Amniotic epithelial cell (primary cell): ENCODE measurements at regions not wholly inside any gene's neighbourhood (a gene's known extent, or its start where the extent isn't known, plus 50 kb on each side); places are given as distances from the start of the nearest gene placed in this dataset.

Source experiments
- DNase-seq: peaks from one replicate; pipeline ENCODE4 v3.0.0-alpha.2; 2010; ENCODE audit warnings: low read depth

DNA sequence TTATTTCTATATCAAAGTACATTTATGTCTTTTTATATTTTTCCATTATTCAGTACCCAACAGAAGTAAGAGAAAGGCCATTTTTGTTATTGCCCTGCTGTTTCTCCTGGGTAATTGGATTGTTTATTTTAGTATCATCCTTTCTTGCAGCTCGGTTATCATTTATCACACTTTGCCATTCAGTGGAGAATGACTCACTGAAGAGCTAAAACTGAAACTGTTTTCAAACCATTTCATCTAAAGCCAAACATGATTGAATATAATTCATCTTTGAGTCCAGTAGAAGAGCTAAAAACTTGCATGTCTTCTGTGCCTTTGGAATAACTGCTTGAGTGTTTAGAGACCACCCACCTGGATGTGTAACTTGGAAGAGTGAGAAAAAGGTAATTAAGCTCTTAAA, 139.5 kb upstream of the PRDM9 start:
- DNase-seq, result no peak

DNA sequence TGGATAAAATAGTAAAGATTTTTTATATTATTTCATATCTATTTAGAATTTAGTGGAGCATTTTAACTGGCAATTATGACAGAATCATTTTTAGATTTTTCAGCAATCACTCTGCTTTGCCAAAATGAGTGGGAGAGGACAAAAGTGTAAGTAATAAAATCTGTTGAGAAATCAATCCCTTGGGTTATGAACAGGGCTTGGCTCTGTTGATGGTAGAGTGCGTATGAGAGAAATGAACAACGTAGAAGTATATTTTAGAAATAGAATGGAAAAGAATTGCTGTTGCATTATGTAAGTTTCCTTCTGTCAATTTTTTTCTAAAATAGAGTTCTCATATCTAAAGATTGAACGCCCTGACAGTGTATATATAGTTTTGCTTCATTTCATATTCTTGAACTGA, 154.1 kb upstream of the PRDM9 start:
- DNase-seq, result no peak

DNA sequence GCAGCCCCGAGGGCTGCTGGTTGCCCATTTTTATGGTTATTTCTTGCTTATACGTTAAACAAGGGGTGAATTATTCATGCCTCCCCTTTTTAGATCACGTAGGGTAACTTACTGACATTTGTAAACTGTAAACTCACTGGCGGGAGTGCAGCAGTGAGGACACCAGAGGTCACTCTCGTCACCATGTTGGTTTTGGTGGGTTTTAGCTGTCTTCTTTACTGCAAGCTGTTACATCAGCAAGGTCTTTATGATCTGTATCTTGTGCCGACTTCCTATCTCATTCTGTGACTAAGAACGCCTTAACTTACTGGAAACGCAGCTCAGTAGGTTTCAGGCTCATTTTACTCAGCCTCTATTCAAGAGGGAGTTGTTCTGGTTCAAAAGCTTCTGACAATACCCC, 155.0 kb upstream of the PRDM9 start:
- DNase-seq, result no peak

DNA sequence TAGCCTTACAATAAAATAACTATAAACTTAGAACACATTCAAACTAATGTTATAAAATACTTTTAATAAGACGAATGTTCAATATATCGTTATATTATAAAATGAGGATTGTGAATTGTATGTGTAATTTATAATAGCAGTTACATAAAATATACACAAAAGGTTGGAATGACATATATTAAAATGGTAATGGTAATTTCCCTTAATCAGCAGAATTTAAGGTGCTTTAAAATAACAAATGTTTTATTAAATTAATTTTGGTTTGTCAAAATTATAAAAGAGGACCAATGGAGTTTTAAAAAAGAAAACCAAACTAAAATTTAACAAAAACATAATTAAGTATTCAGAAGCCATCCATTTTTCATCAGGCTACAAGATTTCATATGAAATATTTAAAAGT, 164.3 kb upstream of the PRDM9 start:
- no peak for DNase-seq

DNA sequence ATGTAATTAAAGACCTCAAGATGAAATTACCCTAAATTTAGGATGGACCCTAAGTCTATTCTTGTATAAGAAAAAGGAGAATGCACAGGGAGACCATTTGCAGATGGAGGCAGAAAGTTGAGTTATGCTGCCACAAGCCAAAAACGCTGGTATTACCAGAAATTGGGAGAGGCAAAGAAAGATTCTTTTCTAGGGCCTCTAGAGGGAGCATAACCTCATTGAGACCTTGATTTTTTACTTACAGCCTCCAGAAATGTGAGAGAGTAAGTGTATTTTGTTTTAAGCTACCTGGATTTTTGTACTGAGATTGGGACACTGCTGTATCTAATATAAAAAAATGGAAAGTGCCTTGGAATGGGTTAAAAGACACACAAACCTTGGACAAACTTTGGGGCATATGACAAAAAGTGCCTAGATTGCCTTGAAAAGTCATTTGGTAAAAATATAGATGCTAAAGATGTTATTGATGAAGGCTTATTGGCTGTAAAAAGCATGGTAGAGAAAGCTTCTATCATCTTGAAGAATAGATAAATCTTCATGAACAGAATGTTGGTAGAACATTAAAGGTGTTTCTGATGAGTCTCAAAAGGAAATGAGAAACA, 174.7 kb upstream of the PRDM9 start:
- DNase-seq, result no peak

DNA sequence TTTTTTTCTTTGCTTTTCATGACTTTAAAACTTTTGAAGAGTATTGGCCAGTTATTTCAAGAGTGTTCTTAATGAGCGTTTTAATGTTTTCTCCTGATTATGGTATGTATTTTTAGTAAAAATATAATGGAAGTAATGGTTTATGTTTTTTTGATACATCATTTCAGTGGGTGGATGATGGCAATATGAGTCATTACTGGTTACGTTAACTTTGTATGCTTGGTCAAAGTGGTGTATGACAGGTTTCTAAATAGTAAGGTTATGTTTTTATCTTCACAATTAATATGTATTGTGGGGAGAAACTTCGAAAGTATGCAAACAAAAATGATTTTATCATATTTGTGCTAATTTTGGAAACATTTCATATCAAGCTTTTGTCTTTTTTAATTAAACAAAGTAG, 176.7 kb upstream of the PRDM9 start:
- no peak for DNase-seq

DNA sequence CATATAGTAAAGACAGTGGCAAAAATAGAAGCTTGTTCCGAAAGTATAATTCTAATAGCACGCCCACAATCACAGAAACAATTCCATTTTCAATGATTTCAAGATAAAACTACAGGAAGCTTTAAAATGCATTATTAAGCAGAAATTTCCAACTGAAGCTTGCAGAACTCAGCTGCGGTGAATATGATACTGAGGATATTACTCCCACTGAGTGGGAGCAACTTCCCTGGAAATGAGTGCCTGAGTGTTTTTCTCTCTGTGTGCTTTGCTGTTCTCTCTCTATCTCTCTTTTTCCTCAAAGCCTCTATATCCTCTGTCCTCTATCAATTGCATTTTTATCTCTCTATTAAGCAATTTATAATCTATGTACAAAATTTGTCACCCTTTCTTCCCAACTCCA, 187.5 kb upstream of the PRDM9 start:
- peak; percentile 12 for DNase-seq

DNA sequence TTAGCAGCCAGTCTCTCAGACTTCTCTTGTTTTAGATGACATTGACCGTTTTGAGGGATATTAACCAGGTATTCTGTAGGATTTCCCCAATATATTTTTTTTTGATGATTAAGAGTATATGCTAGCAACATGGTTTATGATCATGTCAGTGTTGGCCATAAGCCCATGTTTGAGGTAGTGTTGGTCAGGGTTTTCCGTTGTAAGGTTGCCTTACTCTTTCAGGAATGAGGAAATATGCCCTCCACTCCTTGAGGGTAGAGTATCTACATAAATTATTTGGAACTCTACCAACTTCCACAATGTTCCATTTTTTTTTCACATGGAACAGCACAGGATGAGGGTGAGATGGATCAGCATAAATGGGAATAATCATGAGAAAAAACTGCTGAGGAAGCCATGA, 188.4 kb upstream of the PRDM9 start:
- no peak for DNase-seq

DNA sequence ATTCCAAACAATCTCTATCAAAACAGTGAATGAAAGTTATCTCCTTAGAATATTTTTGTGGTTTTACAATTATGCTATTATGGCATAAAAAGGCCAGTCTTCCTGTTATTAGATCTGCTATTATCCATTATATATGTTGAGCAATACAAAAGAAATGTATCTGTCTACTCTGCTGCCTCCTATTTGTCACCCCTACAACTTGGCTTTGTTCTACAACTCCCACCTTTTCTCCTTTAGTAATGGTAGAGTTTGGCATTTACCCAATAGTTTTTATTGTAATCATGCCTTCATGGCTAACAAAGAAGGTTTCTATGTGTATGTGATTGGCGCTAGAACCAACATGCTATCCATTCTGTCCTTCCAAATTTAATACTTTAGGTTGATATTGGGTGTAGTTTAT, 189.2 kb upstream of the PRDM9 start:
- DNase-seq, result no peak

DNA sequence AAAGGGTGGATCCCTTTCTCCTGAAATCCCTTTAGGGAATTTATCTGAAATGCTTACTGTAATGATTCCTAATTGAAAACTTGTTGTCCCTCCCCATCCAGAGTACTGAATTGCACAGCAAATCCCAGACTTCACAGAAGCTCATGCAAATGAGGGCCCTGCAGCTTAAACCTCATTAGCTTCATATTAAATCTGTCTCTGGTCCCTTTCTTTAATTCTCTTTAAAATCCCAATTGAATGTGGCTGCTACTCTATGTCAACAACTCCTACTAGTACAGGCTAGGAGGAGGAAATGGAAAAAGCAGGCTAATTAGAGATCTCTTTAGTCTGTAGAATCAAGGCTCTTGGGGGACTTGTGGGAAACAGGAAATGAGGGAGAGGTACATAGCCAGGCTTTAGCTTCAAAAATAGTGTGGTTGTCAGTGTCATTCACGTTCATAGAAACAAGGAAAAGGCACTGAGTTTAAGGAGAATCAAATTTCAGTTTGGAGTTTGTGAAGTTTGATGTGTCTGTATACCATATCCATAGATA, 191.3 kb upstream of the PRDM9 start:
- DNase-seq, result no peak

DNA sequence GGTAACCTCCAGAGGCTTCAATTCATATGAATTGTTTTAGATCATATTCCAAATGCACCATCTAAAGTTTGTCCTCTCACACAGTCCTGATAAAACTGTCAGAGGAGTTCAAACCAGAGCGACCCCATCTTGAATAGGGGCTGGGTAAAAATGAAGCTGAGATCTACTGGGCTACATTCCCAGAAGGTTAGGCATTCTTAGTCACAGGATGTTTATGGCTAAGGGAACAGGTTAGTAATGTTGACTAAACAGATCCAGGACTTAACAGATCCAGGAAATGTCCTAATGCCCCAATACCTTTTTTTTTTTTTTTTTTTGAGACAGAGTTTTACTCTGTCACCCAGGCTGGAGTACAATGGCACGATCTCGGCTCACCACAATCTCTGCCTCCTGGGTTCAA, 192.6 kb upstream of the PRDM9 start:
- DNase-seq, result peak; percentile 29

DNA sequence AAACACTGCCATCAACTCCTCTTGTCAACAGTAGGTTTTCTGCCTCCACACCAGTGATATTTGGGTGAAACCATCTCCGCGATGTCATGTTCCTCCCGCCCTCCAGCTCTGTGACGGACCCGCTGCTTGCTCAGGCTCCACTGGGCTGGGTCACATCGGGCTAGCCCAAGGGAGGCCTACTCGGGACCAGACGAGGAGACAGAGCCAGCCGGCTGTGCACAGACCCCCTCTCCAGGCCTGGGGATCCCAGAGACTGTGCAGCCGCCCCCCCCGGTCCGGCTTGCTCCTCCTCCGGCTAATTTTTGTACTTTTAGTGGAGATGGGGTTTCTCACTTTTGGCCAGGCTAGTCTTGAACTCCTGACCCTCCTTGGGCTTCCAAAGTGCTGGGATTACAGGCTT, 202.4 kb upstream of the PRDM9 start:
- no peak for DNase-seq

DNA sequence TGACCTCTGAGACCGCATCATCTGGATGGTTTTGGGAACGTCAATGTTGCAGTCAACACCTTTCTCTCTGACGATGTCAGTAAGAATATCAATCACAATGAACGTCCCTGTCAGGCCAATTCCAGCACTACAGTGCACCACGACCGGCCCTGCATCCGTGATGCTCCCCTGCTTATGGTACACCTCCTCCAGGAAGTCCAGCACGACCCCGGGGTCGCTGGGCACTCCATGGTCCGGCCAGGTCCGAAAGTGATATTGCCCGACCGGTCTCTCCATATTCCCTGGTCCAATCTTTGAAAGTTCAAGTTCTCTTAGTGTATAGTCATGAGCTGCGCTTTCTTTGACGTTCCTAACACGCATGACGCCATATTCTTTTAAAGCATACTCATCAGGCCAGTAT, 203.6 kb upstream of the PRDM9 start:
- no peak for DNase-seq

DNA sequence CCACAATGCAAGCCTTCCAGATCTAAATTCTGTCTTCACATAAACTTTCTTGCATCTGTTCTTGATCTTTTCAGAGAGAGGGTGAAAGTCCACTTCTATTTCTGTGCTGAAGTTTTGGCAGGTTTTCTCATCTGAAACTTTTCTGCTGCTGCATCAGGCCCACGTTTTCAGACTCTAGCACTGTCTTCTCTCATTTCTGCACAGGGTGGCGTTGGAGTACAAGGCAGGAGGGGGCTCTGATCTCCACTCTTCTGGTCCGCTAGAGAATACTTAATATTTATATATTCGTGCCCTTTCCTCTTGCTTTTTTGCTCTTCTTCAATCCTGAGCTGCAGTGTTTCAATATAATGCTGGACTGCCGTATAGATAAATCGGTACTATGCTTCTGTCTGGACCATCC, 204.0 kb upstream of the PRDM9 start:
- no peak for DNase-seq

DNA sequence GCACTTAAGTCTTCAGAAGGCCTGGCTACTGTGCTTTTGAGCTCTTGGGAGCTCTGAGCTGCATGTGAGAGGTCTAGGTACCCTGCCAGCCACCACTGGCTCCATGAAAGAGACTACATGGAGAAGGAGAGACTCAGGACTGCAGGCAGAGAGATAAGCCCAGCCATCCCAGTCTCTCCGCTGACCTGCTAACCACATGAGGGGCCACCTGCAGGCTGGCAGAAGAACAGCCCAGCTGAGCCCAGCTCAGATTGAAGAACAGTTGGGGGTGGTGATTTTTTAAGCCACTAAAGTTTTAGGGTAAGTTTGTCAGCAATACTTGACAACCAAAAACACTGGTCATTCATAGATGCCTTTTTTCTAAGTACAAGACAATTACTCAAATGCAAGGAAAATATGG, 205.0 kb upstream of the PRDM9 start:
- DNase-seq, result no peak

DNA sequence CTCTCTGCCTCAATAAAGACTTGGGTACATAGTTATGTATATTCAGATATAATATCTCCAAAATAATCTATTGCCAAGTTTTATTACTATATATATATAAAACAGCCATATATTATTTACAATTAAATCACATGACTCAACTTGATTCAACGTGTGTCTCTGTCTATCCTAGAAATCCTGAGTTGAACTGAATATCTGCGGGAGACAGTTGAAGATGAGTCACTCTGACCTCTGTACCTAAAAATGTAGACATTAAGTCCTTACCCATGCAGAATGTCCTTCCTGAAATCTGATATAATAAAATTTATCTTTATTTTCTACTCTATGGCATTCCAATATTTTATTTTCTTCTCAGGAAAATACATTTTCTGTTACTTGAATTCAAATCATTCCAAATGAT, 218.2 kb upstream of the PRDM9 start:
- no peak for DNase-seq

DNA sequence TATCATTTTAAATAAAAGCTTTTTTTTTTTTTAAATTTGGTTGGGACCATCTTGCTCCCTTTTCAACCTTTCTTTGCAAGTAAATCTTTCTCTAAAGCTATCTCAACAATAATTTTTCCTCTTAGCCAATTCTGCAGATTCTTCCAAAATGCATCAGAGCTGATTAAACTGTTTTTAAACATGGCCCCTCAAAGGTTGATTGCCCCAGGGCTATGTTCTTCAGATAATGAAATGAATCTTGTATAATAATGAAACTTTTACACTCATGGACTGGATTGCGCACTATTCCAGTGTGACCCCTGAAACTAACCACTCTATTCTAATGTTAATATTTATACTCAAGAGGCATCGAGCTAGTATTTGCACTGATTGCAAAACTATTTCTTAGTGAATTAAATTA, 222.8 kb upstream of the PRDM9 start:
- DNase-seq, result no peak

DNA sequence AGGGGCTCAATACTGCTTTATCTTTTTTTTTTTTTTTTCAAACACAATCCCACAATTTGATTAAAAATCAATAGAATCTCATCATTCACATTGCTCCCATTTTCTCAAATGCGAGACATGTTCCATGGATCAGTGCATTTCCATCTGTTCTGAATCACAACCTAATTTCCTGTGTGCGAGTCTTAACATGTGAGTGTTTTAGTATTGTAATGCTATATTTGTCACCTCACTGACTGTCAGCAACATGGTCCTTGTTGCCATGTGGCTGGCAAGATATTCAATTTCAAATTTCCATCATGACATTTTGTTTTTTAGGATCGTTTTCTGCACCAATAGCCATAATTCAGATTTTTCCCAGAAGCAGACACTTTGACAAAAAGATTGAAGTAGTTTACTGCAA, 233.2 kb upstream of the PRDM9 start:
- DNase-seq, result no peak

DNA sequence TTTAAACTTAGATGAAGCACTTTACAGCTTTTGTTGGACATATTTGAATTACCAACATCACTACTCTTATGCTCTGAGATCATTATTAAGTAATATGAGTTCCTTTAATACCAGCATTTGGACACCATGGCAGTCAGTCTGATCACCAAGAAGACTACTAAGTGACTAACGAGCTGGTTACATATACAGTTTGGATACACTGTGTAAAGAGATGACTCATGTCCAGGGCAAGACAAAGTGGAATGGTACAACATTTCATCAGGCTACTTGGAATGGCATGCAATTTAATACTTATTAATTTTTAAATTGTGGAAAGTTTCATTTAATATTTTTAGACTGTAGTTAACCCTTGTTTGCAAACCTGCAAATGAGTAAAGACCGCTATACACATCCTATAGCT, 237.4 kb upstream of the PRDM9 start:
- no peak for DNase-seq

DNA sequence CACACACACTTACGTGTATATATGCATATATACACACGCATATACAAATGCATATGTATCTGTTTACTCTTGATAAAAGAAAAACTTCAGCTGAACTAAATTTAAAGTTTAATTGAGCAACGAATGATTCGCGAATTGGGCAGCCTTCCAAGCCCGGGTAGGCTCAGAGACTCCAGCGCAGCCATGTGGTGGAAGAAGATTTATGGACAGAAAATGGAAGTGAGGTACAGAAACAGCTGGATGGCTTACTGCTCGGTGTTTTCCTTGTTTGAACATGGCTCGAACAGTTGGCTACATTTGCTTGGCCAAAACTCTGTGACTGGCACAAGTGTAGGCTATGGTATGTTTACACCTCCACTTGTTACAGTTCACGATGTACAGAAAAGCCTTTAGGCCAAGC, 239.3 kb upstream of the PRDM9 start:
- no peak for DNase-seq

DNA sequence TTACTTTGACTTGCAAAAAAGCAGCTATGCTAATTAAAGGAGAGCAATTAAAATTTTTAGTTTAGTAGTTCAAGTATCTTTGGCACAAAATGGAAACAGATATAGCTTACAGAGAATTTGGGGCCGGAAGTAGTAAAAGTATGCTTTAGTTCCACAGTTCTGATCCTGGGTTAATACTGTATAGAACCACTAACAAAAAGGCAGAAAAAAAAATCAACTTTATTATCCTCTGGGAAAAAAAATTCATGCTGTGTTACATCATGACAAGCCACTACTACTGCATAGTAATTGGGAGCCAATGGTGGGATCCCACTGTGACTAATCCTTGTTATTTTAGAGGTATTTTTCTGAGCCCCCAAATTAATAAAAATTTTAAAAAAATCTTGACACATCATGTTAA, 246.8 kb upstream of the PRDM9 start:
- DNase-seq, result no peak

DNA sequence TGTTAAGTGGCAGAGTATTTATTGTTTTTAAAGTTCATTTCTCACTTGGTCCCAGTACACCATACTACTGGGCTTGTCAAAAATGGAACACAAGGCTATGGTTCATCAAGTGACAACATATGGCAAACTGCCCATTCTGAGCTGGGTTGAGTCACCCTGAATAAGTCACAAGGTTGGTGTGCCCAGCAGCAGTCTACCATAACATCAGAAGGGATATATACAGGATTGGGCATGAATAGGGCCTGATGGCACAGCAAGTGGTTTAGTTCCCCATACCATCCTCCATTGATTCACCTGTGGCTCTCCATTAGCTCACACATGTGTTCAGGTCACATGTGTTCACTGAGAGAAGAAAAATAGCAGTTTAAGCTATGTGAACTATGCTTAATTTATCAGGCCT, 249.8 kb upstream of the PRDM9 start:
- DNase-seq, result no peak

DNA sequence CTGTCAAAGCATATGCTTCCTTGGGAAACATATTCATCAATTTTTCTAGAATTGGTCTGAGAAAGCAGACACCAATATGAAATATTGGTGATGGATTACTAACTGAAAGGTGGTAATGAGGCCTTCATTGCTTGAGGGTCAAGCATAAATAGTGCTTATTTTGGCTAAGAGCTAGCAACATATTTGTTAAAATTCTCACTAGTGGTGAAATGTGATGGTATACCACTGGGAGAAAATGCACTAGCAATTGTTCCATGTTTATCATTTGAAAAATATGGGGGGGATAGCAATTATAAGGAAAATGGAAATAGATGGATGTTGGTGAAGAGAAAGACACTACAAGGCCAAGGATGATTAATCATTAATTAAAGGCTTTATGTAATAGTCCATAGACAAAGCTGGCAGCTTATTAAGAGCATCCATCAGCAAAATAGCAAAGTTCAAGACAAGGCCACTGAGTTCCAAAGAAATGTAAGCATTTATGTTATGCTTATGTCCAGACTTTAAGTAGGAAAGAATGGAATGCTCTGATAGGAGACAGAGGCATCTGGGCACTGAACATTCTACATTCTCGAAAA, 253.7 kb upstream of the PRDM9 start:
- DNase-seq, result no peak

DNA sequence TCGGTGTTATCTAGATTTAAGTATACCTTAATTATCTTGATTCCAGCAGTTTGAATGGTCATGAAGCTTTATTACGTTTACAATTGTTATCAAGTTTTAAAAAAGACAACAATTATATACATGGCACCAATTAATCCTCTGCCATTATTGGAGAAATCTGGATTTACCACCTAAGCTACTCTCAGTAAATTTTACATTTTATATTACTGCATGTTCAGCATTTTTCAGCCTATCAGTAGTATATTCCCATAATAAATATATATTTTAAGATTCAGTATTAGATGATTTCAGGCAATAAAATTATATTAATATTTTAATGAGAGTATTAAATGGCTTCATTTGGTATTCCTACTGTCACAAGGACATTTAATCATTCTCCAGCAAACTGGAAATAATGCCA, 264.5 kb upstream of the PRDM9 start:
- DNase-seq, result no peak
